Mucosa of gallbladder (tissue), 1 donor: ENCODE measurements at regions not wholly inside any gene's neighbourhood (a gene's known extent, or its start where the extent isn't known, plus 50 kb on each side); places are given as distances from the start of the nearest gene placed in this dataset.
"Not testable (repeated sequence)": the region's sequence is repeated elsewhere in the genome, so short reads cannot be mapped to it uniquely, and the experiment has no call there.

ENCODE experiments used
- DNase-seq: peaks from one replicate; pipeline ENCODE4 v3.0.0-alpha.2; 2020; ENCODE audit warnings: low spot score
- donor health status: DM: no; HTN: no; CAD: no.

DNA sequence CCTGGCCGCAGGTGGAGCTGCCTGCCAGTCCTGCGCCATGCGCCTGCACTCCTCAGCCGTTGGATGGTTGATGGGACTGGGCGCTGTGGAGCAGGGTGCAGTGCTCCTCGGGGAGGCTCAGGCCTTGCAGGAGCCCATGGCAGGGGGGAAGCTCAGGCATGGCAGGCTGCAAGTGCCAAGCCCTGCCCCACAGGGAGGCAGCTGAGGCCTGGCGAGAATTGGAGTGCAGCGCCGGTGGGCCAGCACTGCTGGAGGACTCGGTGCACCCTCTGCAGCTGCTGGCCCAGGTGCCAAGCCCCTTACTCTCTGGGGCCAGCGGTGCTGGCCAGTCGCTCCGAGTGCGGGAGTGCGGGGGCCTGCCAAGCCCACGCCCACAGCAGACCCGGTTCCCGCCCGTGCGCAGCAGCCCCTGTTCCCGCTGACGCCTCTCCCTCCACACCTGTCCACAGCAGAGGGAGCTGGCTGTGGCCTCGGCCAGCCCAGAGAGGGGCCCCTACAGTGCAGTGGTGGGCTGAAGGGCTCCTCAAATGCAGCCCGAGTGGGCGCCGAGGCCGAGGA lies 275.9 kb upstream of the FRG1 start:
- DNase-seq, result no peak

DNA sequence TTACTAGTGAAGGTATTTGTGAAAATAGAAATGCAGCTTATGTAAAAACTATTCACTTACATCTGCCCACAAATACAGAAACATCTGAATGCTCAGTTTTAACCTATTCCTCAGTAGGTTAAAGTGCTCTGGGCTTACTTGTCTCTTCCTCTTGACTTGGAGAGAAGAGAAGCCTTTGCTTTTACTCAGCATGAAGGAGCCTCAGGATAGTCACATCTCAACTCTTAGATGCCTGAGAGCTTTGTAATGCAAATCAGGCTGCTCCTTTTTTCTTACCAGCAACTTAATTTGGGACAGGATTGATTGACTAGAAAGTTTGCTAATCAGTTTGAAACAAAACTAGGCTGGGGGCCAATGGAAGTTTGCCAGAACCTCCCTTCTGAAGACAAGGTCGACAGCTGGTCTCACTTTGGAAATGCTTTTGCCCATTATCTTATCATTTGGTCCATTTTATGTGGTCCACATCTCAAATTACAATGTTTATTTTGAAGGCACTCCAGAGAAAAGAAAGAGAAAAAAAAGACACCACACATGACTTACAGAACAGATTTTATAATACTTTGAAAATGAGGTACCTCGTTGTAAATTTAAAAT lies 274.9 kb upstream of the FRG1 start:
- DNase-seq, result not testable (repeated sequence)

DNA sequence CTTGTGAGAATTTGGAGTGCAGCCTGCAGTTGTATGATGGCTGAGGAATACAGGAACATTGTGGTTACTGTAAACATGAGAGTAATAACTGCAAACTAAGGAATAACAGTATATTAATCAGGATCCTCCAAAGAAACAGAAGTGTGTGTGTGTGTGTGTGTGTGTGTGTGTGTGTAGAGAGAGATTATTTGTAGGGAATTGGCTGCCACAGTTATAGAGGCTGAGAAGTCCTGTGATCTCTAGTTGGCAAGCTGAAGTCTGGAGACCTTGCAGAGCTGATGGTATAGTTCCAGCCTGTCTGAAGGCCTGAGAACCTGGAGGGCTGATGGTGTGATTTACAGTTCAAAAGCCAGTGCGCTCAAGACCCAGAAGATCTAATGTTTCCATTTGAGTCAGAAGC lies 273.3 kb upstream of the FRG1 start:
- not testable (repeated sequence) for DNase-seq

DNA sequence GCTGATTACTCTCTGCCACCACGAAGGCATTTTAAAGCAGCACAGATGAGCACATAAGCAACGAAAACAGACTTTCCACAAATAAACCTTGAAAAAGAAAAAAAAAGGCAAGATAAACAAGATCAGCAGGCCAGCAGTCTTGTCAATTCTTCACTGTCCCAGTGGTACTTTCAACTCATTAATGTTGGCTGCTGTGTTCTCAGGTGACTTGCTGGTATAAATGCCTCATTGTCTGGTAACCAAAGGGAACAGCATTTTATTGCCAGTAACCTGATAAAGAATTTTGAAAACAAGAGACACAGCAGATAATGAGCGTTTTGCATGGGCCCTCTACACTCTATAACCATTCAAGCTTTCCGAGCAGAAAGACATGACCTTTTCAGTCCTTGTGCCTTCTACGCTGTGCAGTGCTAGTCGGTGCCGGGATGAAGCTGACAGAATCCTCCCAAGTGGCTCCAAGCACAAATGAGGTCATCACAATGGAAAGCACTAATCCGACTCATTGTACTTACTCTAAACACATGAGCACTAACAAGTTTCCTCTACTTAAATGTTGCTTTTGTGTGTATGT lies 242.9 kb upstream of the FRG1 start:
- DNase-seq, result not testable (repeated sequence)

DNA sequence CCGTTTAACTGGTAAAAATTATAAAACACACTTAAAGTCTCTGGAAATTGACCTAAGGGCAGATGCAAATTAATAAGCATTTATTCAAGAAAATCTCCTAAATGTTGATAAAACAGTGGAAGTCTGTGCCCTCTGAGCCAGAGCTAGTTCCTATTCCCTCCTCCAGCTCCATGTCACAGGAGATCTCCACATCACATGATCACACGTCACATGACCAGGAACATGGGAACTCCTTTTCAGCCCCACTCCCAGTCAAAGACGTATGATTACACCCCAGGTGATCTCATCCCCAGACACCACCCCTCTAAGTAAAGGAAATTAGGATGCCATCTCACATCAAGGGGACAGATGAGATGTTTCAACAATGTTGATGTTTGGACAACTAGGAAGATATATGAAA lies 237.7 kb upstream of the FRG1 start:
- not testable (repeated sequence) for DNase-seq

DNA sequence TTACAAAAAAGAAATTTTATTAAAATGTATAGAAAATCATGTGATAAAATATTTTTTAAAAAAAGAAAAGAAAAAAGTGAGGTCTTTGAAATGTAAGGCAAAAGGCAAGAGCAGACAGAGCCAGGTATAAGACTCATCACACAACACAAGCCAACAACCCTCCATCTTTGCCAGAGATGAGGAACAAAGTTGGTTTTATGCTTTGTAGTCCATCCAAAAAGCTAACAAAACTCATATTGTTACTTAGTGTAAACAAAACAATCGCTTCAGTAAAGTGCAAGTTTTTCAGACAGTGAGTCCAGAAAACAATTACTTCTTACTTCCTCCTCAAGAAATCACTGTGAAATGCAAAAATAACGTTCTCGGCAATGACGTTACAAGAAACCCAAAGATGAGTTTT lies 233.9 kb upstream of the FRG1 start:
- not testable (repeated sequence) for DNase-seq

DNA sequence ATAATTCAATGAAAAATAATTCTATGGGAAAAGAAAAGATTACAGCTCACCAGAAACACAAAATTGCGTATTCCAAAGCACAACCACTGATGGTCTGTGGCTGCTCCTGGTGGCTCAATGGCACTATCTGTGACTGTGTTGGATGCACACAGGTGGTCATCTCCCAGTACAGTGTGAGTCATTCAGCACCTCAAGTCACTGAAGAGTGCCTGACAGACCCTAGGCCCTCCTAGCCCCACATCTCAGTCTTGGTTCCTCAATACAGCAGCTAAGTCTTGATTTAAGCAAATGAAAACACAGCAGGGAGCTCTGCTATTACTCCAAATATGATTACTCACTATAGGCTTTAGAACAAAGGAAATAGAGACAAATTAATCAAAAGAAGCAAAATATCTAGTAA lies 233.4 kb upstream of the FRG1 start:
- DNase-seq, result not testable (repeated sequence)

DNA sequence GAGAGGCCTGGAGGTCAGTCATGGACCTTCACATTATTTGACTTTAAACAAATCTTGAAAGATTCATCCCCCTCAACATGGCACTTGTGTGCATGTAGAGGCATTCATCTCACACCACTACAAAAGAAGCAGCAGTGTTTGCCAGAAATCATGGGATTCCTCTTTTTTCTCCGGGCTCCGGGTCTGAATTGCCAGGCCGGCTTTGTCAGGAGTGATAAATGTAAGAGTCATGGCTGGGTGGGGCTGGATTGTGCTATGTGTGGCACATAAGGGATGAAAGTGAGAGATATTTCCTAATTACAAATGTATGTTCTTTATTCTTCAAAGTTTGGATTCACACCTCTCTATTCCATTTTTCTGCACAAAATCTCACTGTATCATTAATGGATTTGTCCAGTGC lies 228.7 kb upstream of the FRG1 start:
- DNase-seq, result not testable (repeated sequence)

DNA sequence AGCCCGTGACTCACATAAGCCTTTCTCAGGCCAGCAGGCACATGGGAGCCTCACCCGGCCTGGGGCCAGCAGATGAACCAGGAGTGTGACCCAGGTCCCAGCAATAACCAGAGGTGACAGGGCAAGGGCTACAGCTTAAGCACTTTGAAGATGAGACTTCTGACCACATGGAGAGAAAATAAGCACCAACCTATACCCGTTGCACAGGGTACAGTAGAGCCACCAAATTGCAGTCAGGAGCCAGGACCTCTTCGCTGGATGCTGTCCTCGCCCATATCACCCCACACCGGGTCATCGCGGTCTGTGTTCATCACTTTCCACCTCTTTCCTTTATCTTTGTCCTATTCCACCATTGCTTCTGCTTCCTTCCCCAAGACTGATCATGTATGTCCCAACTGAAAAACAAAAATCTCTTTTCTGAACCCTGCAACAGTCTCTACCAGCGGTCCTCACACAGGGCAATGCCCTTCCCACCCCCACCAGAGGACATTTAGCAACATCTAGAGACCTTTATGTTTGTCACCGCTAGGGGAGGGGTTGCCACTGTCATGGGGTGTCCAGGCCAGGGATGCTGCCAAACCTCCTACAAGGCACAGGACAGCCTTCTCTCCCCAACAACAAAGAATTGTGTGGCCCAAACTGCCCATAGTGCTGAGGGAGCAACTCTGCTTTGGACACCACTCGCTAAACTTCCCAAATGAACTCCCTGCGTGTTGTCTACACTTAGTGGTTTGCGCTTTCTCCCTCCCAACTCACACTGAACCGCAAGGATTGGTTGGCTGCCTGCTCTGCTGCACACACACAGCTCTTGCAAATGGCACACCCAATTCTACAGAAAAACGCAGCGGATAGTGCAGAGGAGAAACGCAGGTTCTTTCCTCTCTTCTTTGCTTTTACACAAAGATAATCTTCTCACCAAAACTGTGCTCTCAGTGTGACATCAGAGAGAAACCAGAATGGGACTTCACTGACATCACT lies 219.4 kb upstream of the FRG1 start:
- DNase-seq, result not testable (repeated sequence)

DNA sequence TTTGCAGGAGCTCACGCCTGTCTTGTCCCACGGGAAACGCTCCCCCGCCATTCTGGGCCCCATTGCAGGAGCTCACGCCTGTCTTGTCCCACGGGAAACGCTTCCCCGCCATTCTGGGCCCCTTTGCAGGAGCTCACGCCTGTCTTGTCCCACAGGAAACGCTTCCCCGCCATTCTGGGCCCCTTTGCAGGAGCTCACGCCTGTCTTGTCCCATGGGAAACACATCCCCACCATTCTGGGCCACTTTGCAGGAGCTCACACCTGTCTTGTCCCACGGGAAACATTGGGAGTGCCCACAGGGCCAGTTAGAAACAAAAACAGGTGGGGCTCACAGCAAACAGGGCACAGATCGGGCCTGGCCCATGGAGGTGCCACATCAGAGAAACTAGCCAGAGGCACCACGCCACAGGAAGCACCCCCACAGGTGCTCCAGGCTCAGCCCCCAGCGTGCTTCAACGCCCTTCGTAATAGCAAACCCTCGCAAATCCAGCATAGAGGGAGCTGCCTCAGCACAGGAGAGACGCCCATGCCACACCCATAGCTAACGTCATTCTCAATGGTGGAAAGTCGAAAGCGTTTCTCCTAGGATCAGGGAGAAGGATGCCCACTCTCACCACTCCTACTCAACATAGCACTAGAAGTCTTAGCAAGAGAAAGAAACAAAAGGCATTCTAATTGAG lies 218.2 kb upstream of the FRG1 start:
- DNase-seq, result peak; percentile 34

DNA sequence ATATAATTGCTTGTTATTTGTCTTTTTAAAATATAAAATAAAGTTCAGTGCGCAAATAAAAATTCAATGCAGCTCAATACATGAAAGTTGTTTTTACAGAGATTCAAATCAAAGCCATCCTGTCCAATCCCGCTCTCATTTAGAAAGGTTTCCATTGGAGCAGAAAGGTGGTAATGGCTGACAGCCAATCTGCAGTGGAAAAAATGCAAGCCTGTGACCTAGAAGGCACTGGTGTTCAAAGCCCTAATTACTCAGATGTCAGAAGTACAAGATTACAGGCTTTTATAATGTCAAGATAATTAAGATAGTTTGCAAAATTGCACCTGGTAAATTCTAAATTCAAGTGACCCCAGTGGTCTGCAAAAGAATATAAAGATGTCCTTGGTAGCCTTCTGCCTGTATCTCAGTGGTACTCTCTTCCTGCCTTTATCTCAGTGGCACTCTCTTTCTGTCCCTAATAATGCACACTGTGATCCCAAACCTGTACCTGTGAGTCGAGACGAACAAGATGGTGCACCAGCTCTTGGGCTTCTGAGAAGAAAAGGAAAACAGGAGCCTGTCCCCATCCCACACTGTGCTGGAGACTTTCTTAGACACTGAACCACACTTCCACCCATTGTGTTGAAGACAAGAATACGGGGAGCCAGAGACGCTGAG lies 212.6 kb upstream of the FRG1 start:
- DNase-seq, result not testable (repeated sequence)

DNA sequence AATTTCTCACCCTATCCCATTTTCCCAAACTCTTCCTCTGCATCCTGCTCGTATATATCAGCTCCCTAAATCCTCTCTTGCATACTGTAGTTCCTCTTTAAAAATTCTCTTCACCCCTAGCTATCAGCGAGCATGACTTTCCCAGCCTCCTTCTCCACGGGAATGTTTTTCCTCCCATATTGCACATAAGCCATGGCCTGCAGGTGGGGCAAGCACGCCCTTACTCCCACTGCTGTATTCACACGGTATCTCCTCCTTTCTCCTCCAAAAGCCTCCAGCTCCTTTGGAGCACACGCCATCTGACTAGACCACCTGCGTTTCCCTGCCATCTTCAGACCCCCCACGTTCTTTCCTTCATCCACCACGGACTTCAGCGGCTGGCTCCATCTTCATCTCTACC lies 208.7 kb upstream of the FRG1 start:
- not testable (repeated sequence) for DNase-seq

DNA sequence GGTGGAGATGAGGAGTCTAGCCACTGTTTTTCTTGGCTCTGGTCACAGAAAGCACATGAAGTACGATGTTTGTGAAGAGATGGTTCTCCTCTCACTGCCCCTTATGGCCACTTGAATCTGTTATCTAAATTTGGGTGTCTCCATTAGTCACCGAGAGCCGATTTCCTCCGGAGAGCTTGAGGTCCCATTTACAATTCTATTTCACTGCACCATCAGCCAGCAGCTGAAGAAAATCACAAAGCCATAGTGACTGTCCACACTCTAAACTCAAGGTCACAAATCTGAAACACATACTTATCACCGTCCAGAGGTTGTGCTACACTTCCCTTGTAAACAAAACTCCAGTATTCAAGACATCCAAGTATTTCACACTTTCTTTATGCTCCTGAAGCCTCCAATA lies 207.2 kb upstream of the FRG1 start:
- DNase-seq, result not testable (repeated sequence)

DNA sequence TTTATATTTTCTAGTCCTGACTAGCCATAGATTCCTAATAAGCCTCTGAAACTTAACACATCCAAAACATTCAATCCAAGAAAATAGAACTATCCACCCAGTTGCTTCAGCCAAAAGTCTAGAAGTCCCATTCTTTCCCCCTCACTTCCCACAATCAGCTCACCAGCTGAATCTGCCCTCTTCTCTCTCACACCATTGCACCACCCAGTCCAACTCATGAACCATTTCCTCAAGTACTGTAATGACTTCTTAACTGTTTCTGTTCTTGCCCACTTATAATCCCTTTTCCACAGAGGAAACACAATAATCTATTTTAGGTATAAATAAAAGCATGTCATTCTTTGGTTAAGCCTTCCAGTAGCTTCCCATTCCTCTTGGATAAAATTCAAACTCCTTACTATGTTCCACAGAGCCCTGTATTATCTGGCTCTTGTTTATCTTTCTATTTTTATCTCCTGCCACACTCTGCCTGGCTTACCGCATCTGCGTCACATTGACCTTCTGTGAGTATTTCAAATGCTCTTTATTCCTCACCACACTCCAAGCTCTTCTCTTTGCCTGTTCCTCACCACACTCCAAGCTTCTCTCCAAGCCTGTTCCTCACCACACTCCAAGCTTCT lies 205.9 kb upstream of the FRG1 start:
- DNase-seq, result not testable (repeated sequence)

DNA sequence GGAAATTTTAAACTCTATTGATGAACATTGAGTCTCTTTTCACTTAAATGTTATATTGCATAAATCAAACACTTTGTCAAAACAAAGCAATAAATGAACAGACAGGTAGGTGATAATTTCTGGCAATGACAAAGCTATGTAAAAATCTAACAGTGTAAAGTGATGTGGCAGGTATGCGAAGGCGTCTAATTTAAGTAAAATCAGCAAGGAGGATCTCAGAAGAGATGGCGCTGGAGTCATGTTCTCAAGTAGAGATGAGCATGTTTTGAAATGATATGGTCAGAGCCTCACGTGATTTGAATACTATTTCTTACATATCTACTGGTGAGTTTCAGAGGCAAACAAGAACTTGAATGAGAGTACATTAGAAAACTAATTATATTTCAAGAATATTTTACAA lies 204.0 kb upstream of the FRG1 start:
- DNase-seq, result not testable (repeated sequence)

DNA sequence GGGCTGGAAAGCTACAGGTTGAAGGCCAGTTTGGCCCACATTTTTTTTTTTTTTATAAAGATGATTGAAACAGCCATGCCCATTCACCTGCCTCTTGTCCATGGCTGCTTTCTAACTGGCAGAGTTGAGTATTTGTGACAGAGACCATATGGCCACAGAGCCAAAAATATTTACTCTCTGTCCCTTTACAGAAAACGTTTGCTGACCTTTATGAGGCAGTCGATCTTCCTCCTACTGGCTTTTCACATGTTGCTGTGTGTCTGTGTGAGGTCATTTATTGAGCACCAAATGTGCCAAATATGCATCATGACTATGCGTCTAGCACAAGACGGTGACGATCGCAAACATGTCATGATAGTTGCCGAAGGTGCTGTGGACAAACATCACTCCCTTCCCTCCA lies 200.6 kb upstream of the FRG1 start:
- DNase-seq, result not testable (repeated sequence)

DNA sequence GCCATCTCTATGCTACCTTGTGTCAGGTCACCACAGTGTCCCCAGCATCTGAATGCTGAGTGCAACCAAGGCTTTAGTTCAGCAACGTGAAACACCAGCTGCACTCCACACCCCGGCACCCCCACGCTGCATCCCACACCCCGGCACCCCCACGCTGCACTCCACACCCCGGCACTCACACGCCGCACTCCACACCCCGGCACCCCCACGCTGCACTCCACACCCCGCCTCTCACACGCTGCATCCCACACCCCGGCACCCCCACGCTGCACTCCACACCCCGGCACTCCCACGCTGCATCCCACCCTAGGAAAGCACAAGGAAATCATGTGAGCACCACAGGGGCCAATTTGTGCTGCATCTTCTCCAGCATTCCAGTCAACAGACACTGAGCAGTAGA lies 199.8 kb upstream of the FRG1 start:
- DNase-seq, result no peak

DNA sequence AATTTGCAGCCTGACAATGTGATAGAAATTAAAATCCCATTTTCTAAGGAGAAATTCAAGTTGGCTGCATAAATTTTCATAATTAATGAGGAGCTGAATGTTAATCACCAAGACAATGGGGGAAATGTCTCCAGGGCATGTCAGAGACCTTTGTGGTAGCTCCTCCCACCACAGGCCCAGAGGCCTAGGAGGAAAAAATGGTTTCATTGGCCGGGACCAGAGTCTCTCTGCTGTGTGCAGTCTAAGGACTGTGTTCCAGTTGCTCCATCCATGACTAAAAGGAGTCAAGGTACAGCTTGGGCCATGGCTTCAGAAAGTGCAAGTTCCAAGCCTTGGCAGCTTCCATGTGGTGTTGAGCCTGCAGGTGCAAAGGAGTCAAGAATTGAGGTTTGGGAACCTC lies 187.6 kb upstream of the FRG1 start:
- DNase-seq, result not testable (repeated sequence)

DNA sequence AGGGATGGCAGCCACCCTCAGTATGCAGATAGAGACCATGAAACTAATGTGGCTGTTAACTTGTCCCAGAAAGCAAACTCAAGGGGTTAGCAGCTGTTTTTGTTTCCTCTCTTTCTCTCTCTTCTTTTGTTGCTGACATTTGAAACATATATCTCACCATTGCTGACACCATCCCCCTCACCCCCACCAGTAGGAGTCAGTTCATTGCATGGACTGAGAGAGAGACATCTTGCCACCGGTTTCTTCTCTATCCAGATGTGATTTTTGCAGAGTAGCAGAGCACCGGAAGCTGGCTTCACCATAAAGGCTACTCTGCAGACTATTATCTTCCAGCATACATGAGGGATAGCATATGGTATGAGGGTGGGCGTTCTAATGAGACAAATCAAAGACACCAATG lies 177.1 kb upstream of the FRG1 start:
- no peak for DNase-seq

DNA sequence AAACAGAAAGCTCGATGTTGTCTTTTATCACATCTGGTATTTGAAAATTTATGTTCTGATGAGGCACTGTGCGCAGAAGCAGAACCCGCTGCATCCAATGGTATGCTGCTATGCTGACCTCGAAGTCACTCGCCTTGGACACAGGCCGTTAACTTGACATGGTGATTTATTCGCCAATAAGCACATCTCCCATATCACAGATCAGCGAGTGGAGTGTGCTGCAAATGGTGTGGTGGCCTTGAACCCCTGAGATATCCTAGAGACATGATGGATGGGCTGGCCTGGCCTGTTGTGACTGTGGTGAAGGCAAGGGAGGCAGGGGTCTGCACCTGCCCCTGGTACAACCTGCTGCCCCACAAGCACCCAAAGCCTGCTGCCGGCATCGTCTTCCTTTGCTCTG lies 175.4 kb upstream of the FRG1 start:
- no peak for DNase-seq

DNA sequence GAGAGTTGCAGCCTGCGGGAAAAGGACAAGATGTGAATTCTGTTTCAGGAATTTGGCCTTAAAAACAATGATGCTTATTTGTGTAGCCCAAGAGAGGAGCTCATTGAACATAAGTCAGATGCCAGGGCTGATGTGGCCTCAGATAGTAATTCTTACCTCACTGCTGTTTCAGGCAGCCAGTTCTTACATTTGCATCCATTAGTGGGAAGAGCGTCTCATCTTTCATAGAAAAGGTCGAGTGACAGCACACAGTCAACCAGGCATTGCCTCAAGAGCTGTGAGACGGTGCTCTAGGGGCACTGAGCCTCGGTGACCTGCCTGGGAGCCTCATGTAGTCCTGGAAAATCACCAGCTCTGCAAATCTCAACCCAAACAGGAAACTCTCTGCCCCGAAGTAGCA lies 174.9 kb upstream of the FRG1 start:
- DNase-seq, result no peak
